Hematopoietic multipotent progenitor cell treated with erythropoietin and hydrocortisone succinate and interleukin-3 and kit ligand, for 15 days (in vitro differentiated cells): ENCODE measurements at regions not wholly inside any gene's neighbourhood (a gene's known extent, or its start where the extent isn't known, plus 50 kb on each side); places are given as distances from the start of the nearest gene placed in this dataset.

Experiments used
- DNase-seq: peaks from one replicate; pipeline ENCODE4 v3.0.0-alpha.2; 2015; ENCODE audit warnings: low spot score

DNA sequence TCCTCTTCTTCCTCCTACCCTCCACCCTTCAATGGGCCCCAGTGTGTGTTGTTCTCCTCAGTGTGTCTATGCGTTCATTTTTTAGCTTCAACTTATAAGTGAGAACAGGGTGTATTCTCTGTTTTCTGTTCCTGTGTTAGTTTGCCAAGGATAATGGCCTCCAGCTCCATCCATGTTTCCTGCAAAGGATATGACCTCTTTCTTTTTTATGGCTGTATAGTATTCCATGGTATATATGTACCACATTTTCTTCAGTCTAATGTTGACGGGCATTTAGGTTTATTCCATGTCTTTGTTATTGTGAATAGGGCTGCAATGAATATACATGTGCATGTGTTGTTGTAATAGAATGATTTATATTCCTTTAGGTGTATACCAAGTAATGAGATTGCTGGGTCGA is 634.9 kb upstream of the SEMA6A start:
- DNase-seq, result no peak

DNA sequence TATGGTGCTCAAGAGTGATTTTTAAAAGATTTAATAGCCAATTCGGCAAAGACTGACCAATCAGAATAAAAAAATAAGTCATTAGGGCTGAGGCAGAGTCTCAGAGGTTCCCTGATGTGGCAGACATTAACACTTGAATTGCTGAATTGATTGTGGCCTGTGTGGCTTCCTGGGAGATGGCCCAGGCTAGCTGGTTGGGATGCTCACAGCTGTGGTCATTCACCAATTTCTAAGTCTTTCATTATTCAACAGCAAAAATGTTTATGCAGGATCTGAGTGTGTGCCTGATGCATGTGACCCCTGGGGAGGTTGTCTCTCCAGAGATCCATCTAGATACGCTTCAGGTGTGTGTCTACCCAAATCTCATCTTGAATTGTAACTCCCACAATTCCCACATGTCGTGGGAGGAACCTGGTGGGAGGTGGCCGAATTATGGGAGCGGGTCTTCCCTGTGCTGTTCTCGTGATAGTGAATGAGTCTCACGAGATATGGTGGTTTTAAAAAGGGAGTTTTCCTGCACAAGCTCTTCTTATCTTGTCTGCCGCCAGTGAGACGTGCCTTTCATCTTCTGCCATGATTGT is 632.6 kb upstream of the SEMA6A start:
- no peak for DNase-seq

DNA sequence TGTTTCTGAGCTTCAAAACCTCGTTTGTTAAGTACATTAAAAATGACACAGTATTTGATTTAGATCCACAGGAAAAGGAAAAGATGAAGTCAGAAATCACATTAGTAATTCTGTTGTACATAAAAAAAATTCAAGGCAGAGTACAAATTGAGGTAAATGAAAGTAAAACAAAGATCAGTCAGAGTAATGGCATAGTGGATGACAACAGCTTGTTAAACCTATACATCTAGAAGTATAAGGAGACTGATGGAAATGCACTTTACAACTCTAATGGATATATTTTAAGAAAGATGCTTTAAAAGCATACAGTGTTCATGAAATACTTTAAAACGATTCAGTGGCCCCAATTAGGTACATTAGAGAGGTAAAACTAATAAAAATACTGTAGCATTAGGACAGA is 631.3 kb upstream of the SEMA6A start:
- DNase-seq, result no peak

DNA sequence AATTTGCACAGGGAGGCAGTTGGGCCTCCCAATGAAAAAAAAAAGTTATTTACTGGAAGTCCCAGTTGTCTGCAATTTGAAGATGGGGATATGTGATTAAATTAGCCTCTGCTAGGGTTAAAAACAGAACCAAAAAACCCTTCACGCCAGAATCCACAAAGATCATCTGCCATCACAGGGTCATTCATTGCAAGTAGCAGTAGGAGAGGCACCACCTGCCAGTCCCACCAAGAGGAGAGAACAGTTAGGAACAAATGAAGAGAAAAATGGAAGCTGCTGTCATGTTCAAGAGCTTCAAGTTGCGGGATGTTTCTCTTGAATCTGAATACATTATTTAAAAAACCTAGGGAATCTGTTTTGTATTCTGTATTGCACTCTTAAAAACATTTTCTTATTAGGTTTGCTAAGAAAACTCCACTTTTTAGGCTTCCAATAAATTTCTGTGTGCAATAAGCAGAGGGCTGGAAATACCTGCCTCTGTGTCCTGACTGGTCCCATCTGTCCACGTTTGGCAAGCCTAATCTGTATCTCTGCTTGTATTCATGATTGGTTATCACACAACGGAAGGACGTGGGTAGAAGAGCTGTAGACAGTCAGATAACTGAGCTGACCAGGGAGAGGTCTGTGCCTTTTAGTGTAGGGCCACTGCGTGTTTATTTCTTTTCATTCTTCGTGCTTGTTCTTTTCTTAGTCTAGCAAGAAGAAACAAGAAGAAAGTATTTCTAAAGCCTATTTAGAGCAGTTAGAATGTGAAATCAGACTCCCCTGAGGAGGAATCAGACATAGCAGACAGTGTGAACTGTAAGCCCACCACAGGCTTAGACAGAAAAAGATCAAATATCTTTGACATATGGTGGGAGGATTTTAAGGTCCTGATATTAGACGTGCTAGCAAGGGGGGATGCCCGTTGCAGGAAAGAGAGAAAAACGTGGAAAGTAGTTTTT is 630.6 kb upstream of the SEMA6A start:
- no peak for DNase-seq

DNA sequence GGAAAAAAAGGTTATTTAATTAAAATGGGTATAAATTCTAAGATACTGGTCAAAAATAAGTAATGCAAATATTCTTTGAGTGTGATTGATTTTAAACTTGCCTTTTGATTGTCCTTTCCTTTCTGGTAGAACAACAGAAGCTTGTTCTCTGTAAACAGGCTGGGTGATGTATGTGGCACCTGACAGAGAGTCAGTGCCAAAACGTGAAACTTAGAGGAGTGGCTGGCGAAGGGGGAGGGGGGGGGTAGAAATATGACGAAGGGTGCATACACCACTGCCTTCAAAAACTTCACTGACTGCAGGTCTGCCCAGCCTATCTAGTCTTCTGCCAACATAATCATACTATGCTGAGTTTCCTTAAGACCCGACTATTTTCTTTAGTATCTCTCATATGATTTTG is 629.8 kb upstream of the SEMA6A start:
- no peak for DNase-seq

DNA sequence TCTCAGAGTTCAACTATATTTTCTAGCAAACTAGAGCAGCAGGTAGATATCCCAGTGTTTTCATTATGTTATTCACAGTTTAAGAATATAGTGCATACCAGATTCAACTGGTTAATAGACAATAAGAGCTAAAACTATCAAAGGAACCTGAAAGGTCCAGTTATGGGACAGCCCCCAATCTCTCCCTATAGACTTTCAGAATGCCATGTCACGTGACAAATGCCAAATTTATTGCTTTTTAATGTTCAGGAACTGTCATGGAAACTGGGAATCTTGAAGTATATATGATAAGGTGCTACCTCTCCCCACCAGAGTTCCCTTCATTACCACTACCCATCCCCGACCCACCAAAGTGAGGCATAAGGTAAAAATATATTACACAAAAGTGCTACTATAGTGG is 629.0 kb upstream of the SEMA6A start:
- DNase-seq, result no peak

DNA sequence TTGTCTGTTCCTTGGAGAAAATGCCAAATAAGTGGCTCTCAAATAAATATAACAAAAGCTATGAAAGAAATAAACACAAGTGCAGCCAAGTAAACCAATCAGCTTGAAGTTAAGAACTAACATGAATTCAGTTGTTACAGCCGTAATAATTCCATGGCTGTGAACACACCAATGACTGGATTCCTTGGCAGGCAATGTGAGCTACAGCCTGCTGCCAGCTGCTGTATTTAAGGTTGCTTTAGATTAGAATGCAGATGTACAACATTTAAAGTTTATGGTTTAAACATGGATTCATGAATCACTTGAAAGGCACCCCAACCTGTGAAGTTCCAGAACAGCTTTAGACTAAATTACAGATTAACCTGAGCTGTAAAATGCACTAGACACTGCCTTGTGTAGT is 626.4 kb upstream of the SEMA6A start:
- DNase-seq, result no peak

DNA sequence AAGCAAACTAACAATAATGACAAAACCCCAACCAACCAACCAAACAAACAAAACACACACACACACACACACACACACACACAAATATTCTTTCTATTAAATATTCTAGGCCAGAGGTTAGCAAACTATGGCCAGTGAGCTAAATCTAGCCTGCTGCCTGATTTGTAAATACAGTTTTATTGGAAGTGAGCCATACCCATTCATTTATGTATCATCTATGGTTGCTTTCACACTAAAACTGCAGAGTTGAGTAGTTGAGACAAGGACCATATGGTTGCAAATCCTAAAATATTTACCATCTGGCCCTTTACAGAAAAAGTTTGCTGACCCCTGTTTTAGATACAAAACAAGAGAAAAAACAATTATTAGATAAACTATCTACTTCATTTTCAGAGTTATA is 620.5 kb upstream of the SEMA6A start:
- DNase-seq, result no peak

DNA sequence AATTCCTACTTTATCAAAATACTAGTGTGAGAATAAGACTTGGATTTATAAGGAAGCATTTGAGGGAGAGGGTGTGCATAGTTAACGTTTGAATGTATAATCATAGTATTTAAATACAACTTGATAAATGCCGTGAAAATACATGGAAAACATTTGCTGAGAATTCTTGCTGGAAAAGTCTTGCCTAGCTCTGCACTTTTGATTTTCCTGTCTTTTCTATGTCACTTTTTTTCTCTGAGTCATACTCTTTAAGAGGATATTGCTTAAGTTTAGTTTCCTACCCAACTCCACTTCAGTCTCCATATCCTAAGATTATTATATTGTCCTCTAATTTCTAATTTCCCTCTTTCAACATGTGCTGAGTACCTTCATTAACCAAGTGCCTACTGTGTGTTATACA is 616.6 kb upstream of the SEMA6A start:
- DNase-seq, result no peak

DNA sequence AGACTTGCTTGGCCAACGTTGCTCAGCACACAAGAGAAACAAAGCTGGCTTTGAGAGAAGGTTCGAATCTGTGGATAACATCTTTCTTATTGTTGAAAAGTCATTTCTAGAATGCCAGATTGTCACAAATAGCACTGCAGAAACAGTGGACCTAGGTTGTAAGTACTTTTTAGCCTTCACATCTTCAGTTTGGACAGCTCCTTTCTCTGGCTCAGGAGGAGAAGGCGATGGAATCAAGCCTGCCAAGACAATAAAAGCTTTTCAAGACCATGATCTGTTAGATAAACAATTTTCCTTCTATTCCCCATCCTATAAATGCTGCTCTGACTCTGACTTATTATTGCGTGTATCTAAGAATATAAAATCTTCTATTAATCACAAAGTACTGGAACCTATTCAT is 615.2 kb upstream of the SEMA6A start:
- DNase-seq, result no peak

DNA sequence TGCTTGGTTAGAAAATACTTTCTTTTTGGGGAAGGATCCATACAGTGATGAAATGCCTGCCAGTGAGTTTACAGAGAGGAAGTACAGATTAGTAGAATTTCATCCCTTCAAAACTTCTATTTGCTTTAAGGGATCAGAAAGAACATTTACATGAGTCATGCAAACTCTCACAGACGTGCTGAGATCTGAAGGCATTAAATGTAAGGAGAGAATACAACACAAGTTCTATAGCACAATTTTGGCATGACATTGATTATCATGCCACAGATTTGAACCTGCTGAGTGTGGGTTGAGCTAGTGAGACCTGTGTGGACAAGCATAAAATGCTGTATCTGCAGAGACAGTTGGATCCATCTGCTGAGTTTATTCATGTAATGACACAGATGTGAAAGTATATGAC is 613.6 kb upstream of the SEMA6A start:
- DNase-seq, result no peak

DNA sequence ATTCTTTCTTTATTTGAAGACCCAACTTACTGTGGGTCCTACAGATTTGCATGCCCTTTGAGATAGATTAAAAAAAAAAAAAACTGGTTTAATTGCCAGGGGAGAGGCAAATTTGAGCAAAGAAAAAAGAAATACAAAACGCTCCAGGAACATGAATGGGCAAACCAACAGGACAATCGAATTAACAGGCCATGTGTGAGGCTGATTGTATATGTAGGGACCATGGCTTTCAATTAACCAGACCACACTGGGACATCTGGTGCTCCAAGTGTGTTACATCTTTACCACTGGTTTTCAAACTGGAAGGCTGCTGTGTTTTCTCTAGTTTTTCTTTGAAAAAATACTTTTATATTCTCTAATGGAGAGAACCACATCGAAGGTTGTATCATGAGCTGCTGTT is 612.1 kb upstream of the SEMA6A start:
- DNase-seq, result no peak

DNA sequence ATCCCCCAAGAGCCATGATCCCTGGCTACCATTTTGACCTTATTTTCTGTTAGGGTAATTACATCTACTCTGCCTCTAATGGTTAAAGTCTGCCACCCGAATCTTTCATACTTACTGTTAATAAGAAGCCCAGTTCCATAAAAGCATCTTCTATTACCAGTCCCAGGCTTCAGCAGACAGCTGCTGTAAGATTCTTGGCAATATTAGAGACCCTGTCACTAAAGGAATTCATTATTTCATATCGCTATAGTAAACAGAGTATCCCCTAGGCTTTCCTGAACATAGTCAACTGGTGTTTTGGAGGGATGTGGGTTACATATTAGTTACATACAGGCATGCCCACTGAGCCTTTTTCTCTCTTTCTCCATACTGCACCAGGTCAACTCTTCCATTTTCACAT is 608.7 kb upstream of the SEMA6A start:
- DNase-seq, result no peak

DNA sequence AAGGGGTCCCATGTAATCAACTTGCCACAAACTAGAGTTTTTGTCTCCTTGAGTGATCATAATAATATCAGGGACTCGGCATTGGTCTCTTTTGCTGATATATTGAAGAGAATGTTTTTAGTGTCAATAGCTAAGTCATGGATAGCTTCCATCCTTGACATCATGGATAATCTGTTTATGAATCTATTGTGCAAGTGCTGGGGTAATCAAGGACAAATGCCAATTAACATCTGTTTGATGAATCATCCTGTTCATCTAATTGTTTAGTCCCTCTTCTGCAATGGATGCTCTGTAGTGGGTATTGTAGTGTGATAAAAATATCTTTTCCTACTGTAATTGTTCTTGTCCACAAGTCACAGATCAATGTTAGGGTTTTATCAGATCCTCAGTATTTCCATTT is 607.5 kb upstream of the SEMA6A start:
- DNase-seq, result no peak

DNA sequence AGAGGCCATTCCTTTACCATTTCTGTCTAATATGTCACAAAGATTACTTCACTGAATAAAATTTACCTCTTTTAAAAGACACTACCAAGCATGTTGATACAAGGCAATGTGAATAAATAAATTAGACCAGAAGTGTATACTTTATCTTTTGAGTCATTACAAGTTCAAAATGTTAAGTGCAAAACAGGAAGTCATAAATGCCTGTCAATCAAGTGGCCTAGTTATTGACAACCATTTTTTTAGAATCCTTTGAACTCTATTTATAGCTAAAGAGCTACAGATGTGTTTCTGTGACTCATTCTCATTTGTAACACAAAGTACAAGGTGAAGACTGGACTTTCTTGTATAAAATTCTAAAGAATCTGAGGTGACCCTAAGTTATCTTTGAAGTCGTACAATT is 602.7 kb upstream of the SEMA6A start:
- DNase-seq, result no peak

DNA sequence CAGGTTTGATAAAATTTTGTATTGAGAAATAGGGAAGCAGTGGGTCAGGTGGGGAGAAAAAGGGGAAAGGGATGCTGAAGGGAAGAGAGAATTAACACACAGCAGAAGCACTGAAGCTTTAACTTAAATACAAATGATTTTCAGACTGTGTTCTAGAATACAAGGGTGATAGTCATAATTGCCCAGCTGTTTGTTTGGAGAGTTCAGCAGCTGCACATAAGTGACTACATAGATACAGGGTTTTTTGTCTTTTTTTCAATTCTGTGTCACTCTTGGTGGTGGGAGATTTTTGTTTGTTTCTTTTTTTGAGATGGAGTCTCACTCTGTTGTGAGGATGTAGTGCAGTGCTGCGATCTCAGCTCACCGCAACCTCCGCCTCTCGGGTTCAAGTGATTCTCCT is 590.4 kb upstream of the SEMA6A start:
- no peak for DNase-seq

DNA sequence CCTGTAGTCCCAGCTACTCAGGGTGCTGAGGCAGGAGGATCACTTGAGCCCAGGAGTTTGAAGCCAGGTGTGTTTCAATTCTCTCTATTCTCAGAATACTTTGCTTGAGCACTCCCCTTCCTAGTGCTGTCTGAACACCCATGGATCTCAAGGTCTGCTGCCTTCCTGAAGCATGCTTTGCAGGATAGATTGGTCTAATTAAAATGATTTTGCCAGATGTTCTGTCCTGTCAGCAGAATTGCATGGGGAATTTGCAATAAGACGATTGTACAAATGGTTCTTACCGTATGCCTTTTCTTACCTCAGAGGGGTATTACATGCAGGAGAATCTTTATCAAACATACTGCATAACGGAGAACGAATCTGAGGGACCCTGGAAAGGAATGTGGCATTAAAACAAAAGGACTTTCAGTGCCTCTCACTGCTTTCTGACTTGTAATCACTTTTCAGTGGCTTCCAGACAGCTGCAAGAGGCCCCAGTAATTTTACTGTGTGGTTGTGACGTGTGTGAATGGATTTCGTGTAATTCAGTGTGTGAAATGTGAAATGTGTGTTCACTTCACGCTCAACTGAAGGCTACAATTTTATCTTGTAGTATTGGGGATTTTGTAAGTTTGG is 587.2 kb upstream of the SEMA6A start:
- no peak for DNase-seq

DNA sequence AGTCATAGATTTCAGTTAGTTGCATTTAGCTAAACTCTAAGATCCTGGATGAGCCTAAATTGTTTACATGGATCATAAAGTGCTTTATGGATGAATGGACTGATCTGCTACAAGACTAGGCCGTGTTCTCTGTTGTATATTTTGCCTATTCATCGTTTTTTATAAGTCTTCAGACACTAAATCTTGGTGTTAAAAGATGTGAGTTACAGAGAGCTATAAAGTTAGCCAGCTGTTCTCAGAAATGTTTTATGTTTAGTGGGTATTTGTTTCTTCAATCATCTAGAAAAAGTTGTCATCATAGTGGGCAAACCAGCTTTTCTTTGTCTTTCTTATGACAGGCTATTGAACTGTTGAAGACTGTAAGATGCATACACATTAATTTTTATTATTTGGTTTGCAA is 585.8 kb upstream of the SEMA6A start:
- no peak for DNase-seq

DNA sequence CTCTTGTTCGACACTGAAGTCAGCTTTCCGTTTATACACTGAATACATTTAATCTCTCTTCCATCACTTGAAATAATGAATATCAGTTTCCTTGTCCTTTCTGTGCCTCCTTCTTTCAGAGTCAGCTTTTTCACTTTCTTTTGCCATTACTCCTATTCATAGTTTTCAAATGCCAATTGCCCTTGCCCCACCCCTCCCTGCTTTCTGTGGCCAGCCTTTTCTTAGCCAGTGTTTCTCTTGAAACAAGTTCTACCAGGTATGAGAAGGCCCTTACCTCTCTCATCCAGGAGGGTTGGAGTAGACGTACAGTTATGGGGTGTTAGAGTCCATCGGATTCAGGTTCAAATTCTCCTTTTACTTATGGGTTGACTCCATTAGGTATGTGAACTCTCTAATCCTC is 574.7 kb upstream of the SEMA6A start:
- DNase-seq, result no peak

DNA sequence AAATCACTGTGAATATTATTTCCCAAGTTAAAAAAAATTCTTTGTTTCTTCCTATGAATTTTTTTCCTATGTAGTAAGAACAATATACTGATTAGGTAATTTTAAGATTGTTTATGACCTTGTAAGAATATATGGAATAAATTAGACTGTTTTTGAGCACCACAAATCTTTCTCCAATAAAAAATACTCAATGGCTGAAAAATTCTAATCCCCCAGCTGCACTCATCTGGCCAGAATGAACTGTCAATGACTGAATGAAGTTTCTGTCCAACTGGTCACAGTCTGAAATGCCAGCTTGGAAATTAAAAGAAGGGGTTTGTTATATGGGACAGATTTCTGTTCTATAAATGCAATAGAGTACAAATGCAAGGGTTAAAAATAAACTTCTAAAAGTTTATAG is 569.5 kb upstream of the SEMA6A start:
- DNase-seq, result no peak

DNA sequence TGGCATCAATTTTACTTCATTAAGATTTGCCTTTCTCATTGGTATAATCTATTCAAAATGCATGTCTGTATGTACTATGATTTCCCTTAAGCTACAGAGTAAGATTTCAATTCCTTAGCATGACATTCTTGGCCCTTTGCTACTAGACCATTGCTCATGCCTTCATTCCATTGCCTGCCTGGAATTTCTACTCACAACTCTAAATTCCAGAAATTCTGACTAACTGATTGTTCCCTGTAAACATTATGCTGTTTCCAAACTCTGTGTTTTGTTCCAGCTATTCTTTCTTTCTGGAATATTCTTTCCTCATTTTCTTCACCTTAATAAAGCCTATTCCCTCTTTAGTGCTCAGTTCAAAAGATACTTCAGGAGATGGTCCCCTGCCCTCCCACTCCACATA is 568.8 kb upstream of the SEMA6A start:
- no peak for DNase-seq

DNA sequence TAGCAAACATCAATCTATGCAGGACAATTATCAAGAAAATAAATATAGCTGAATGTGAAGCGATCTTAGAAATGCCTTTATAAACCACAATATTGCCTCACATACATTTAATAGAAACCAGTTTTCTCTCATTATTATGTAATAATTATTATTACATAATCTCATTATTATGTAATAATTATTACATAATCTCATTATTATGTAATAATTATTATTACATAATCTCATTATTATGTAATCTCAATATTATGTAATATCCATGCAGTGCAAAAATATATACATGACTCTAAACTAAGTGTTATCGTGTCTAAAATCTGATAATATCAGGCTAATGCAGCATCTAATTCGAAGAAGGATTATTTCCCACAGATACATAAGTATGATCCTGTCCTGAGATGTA is 563.9 kb upstream of the SEMA6A start:
- no peak for DNase-seq

DNA sequence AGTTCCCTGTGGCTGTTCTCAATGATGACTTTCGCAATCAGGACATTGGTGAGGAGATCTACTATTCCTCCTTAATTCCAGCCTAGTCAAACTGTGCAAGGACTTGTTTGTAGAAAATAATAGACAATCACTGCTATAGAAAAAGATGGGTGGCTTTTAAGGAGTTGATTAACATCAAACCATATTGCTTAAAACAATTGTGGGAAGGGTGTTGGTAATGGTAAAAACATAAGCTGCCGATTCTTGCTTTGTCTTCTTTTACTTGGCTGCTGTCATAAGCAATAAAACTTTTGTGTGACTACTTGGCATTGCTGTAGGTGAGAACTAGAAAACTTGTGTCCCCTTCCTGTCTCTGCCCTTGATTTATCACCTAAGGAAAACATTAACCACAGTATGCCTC is 561.2 kb upstream of the SEMA6A start:
- DNase-seq, result no peak

DNA sequence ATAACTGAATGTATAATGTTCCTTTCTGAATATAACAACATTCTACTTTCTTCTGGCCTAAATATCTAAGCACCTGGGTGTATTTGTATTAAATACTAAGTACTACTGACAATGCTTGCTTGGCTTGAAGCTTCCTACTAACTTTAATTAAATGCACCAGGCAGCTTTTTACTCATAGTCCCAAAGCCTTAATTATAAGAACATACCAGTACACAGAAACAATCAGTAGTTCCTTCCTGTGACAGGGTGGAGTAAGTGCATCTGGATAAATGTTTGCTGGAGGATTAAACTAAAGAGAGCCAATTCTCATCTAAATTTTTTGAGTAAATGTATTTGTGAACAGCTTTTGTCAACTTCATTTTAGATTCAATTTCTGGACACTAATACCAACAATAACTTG is 558.6 kb upstream of the SEMA6A start:
- DNase-seq, result no peak
